ENCODE measurements at regions not wholly inside any gene's neighbourhood (a gene's known extent, or its start where the extent isn't known, plus 50 kb on each side); places are given as distances from the start of the nearest gene placed in this dataset.

- TF ChIP-seq CHD2 (IDR thresholded peaks at IDR 0.05; ENCODE audit: borderline replicate concordance, low read depth, low read length) (no peak), SIN3A (IDR thresholded peaks at IDR 0.05; ENCODE audit: low read depth, low read length) (no peak)
Measured at GRCh38 chr9:28439688-28440087, 866.4 kb upstream of the C9orf72 start (continued).

- H3K9me3 ChIP-seq (replicated peaks; ENCODE audit: control insufficient read depth, insufficient read depth, low read length) = no peaks in the 10 kb centered on the region; the same call in 2 of the 3 replicates
- in situ Hi-C loops (cut with MboI) = no loop called here
- FAIRE-seq (no peak), DNase-seq (ENCODE audit: low read depth, low spot score) (no peak), ATAC-seq (no peak)
- no peak for TF ChIP-seq SIN3A (IDR thresholded peaks at IDR 0.05; ENCODE audit: low read depth, low read length)
- no peak for TF ChIP-seq POLR2A (IDR thresholded peaks at IDR 0.05; ENCODE audit: low read depth, low read length)
- no peak for TF ChIP-seq CUX1 (IDR thresholded peaks at IDR 0.05; ENCODE audit: insufficient replicate concordance, low read depth, low read length)
- TF ChIP-seq BCLAF1 (IDR thresholded peaks at IDR 0.05) = no peak
- no peak for TF ChIP-seq NFXL1 (IDR thresholded peaks at IDR 0.05; ENCODE audit: borderline replicate concordance)
- TF ChIP-seq NBN (IDR thresholded peaks at IDR 0.05) = no peak
- no peak for TF ChIP-seq MTA2 (IDR thresholded peaks at IDR 0.05; ENCODE audit: low read depth)
- TF ChIP-seq RFX5 (IDR thresholded peaks at IDR 0.05; ENCODE audit: low read depth, low read length) = no peak
- TF ChIP-seq USF1 (IDR thresholded peaks at IDR 0.05; ENCODE audit: borderline replicate concordance, extremely low read length, insufficient read depth, low read depth, low read length) = no peak
- CTCF ChIA-PET = no interaction called here
- no peaks in the 10 kb centered on the region for H3K79me2 ChIP-seq (ENCODE audit: control insufficient read depth, insufficient read depth, low read length)
- RAD21 ChIA-PET (ENCODE audit: unreplicated experiment) = no interaction called here
- SMC1A ChIA-PET (ENCODE audit: uncharacterized antibody, unreplicated experiment) = no interaction called here
- 4% methylated on average over 4 of the region's 4 CpGs for WGBS (ENCODE audit: insufficient coverage, insufficient replicate concordance, low lambda C conversion rate, missing lambda C conversion rate)
- H4K20me1 ChIP-seq (ENCODE audit: control insufficient read depth, insufficient read depth) = no peaks in the 10 kb centered on the region
- H3K4me3 ChIP-seq = no peak overlapping the region
- POLR2A ChIA-PET = no interaction called here
- H3K36me3 ChIP-seq (ENCODE audit: control insufficient read depth in 2 of 2, insufficient read depth in 2 of 2, low read length in 1 of 2) = no peaks in the 10 kb centered on the region
- H2AFZ ChIP-seq (ENCODE audit: control insufficient read depth, low read depth, low read length) = no peak overlapping the region
- no peak overlapping the region for H3K27ac ChIP-seq (ENCODE audit: control insufficient read depth, insufficient read depth)
- intact Hi-C loops (cut with micrococcal nuclease; ENCODE audit: unreplicated experiment) = no loop called here
- no TSS peak for BruUV-seq (replicated peaks)
- no peaks in the 10 kb centered on the region for H3K27me3 ChIP-seq (replicated peaks in 1 of 2; ENCODE audit: control insufficient read depth in 2 of 2, insufficient read depth in 2 of 2, low read length in 1 of 2)
- H3K4me2 ChIP-seq (ENCODE audit: control insufficient read depth, insufficient read depth) = no peak overlapping the region
- no peaks in the 10 kb centered on the region for H3K4me1 ChIP-seq (ENCODE audit: control insufficient read depth, insufficient read depth, low read length)
- no peak overlapping the region for H3K9ac ChIP-seq (ENCODE audit: control insufficient read depth, insufficient read depth, low read length)
Measured at GRCh38 chr9:28443461-28443860, 870.2 kb upstream of the C9orf72 start.
